Body of pancreas (tissue), 4 donors: ENCODE measurements at regions not wholly inside any gene's neighbourhood (a gene's known extent, or its start where the extent isn't known, plus 50 kb on each side); places are given as distances from the start of the nearest gene placed in this dataset.
"Not testable (repeated sequence)": the region's sequence is repeated elsewhere in the genome, so short reads cannot be mapped to it uniquely, and the experiment has no call there.

Experiments used
- ATAC-seq: fragments of 150-250 bp; one replicate; pipeline ENCODE4 v1.9.1; 2016
- DNase-seq, 4 donors: peaks; one replicate each; pipeline ENCODE4 v3.0.0-alpha.2; 2019
- H3K27ac ChIP-seq, 4 donors: fragments of 200-600 bp; sonication (generic); 1 replicate in 3 of 4; 2 replicates in 1 of 4; pipeline versions ENCODE4 v1.5.1 to v1.6.1; 2016 to 2019; ENCODE audit warnings: mild to moderate bottlenecking in 1 of 4, mixed read lengths in 1 of 4, moderate library complexity in 1 of 4
- H3K27me3 ChIP-seq, 2 donors: fragments of 200-600 bp; sonication (generic); one replicate each; pipeline ENCODE4 v1.6.0; 2016; ENCODE audit warnings: mild to moderate bottlenecking in 1 of 2
- H3K36me3 ChIP-seq, 2 donors: fragments of 200-600 bp; sonication (generic); replicated peaks in 1 of 2; 2 replicates each; pipeline ENCODE4 v1.5.1; 2016; ENCODE audit warnings: low read depth in 2 of 2; ENCODE audit not compliant: insufficient read depth in 1 of 2
- H3K4me1 ChIP-seq: fragments of 200-600 bp; sonication (generic); one replicate; pipeline ENCODE4 v1.6.0; 2016
- H3K4me3 ChIP-seq, 2 donors: fragments of 200-600 bp; sonication (generic); 1 replicate in 1 of 2; 2 replicates in 1 of 2; pipeline ENCODE4 v1.5.1; 2016 to 2019
- H3K9me3 ChIP-seq, 3 donors: fragments of 200-600 bp; sonication (generic); 1 replicate in 2 of 3; 2 replicates in 1 of 3; pipeline ENCODE4 v1.5.1; 2016
- POLR2A ChIP-seq, 3 donors: fragments of 450-650 bp; IDR thresholded peaks; one replicate each; pipeline ENCODE4 v1.6.1; 2016; ENCODE audit warnings: antibody characterized with exemption in 3 of 3, mild to moderate bottlenecking in 2 of 3
- WGBS, 2 donors: methylation state at CpG; one replicate each; pipeline ENCODE4 v1.1.5; 2017; 5-methylcytosine and 5-hydroxymethylcytosine counted together
- intact Hi-C: fragments of 100-400 bp; cut with DNase I; formaldehyde crosslinking; loops from one replicate; pipeline ENCODE4 v1.15.1; 2023
- TF ChIP-seq, protein P1 (sequence below), 7 experiments: fragments of 450-650 bp in 4 of 7; fragments of 200-600 bp in 3 of 7; sonication (generic) in 3 of 7; IDR thresholded peaks; one replicate each; pipeline ENCODE4 v1.5.1; 2016 to 2019; ENCODE audit warnings: antibody characterized with exemption in 7 of 7

DNA sequence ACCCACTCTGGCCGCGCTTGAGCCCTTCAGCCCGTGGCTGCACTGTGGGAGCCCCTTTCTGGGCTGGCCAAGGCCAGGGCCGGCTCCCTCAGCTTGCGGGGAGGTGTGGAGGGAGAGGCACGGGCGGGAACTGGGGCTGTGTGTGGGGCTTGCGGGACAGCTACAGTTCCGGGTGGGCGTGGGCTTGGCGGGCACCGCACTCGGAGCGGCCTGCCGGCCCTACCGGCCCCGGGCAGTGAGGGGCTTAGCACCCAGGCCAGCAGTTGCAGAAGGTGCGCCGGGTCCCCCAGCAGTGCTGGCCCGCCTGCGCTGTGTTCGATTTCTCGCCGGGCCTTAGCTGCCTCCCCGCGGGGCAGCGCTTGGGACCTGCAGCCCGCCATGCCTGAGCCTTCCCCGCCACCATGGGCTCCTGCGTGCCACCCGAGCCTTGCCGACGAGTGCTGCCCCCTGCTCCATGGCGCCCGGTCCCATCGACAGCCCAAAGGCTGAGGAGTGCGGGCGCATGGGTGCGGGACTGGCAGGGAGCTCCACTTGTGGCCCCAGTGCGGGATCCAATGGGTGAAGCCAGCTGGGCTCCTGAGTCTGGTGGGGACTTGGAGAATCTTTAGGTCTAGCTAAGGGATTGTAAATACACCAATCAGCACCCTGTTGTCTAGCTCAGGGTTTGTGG, 173.7 kb upstream of the FIGN start:
- DNase-seq (no peak), ATAC-seq (no peak)
- no peak overlapping the region for H3K4me3 ChIP-seq
- H3K36me3 ChIP-seq = no peaks in the 10 kb centered on the region
- H3K4me1 ChIP-seq = no peaks in the 10 kb centered on the region
- no peaks in the 10 kb centered on the region for H3K9me3 ChIP-seq
- H3K27ac ChIP-seq = no peak overlapping the region
- WGBS, 2 donors = 82 to 94% methylated on average over 18 to 31 of the region's 40 CpGs
- H3K27me3 ChIP-seq = no peaks in the 10 kb centered on the region
- intact Hi-C loops = no loop called here
- TF ChIP-seq, protein P1, sequence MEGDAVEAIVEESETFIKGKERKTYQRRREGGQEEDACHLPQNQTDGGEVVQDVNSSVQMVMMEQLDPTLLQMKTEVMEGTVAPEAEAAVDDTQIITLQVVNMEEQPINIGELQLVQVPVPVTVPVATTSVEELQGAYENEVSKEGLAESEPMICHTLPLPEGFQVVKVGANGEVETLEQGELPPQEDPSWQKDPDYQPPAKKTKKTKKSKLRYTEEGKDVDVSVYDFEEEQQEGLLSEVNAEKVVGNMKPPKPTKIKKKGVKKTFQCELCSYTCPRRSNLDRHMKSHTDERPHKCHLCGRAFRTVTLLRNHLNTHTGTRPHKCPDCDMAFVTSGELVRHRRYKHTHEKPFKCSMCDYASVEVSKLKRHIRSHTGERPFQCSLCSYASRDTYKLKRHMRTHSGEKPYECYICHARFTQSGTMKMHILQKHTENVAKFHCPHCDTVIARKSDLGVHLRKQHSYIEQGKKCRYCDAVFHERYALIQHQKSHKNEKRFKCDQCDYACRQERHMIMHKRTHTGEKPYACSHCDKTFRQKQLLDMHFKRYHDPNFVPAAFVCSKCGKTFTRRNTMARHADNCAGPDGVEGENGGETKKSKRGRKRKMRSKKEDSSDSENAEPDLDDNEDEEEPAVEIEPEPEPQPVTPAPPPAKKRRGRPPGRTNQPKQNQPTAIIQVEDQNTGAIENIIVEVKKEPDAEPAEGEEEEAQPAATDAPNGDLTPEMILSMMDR (IDR thresholded peaks at IDR 0.05) = no peak
- no peak for TF ChIP-seq POLR2A (IDR thresholded peaks at IDR 0.05)

DNA sequence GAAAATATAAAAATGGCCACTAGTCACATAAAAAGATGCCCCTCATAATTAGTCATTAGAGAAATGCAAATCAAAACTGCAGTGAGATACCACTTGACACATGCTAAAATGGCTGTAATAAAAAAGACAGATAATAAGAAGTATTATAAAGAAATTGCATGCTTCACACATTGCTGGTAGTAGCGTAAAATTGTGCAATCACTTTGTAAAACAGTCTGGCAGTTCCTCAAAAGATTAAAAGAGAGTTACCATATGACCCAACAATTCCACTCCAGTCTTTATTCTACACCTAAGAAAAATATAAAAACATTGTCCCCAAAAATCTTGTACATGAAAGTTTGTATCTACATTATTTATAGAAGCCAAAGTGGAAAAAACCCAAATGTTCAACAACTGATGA, 170.6 kb upstream of the FIGN start:
- TF ChIP-seq, protein P1 (IDR thresholded peaks at IDR 0.05) = no peak
- no peak for TF ChIP-seq POLR2A (IDR thresholded peaks at IDR 0.05)
- intact Hi-C loops = no loop called here
- 46 to 72% methylated on average over 1 of the region's 1 CpG for WGBS, 2 donors
- Histone ChIP-seq H3K4me1 (no peaks in the 10 kb centered on the region), H3K27me3 (no peaks in the 10 kb centered on the region), H3K27ac (no peak overlapping the region), H3K4me3 (no peak overlapping the region), H3K9me3 (no peaks in the 10 kb centered on the region), H3K36me3 (no peaks in the 10 kb centered on the region)
- ATAC-seq = no peak
- DNase-seq = no peak

DNA sequence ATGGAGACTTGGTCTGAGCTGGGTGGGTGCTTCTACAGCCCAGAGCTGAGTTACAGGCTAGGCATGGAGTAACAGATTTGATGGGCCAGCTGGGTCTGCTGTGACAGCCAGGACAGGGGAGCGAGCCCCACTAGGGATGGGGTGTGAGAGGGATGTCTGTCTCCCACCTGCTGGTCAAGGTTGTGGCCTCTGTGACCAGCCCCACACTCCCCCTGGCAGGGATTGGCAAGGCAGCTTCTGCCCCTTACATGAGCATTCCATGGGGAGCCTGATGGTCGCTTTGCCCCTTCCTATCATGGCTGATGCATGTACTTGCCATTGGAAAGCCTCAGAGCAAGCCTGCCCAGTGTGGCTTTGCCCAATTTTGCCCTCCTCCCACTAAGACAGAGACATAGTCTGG, 162.0 kb upstream of the FIGN start:
- WGBS, 2 donors = 63 to 86% methylated on average over 2 of the region's 2 CpGs

DNA sequence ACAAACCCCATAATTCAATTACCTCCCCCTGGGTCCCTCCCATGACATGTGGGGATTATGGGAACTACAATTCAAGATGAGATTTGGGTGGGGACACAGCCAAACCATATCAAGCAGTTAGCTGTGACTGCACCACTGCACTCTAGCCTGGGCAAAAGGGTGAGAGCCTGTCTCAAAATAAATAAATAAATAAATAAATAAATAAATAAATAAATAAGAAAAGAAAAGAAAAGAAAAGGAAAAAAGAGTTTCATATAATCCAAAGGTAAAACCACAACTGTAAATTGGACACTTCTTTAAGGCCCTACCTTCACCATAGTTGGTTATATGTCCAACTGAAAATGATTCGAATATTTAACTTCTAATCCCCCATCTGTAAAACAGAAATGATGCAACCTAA, 157.6 kb upstream of the FIGN start:
- ATAC-seq, H3K9me3 ChIP-seq, H3K27ac ChIP-seq, H3K36me3 ChIP-seq, H3K4me3 ChIP-seq, H3K27me3 ChIP-seq, intact Hi-C loops, H3K4me1 ChIP-seq, DNase-seq: not testable (repeated sequence)
- 0% methylated on average over 1 of the region's 1 CpG for WGBS, 2 donors

More for the DNA sequence above, 162.0 kb upstream of the FIGN start:
- intact Hi-C loops = no loop called here
- Histone ChIP-seq H3K4me1 (no peaks in the 10 kb centered on the region), H3K9me3 (no peaks in the 10 kb centered on the region), H3K27me3 (no peaks in the 10 kb centered on the region), H3K4me3 (no peak overlapping the region), H3K27ac (no peak overlapping the region), H3K36me3 (no peaks in the 10 kb centered on the region)
- no peak for ATAC-seq
- TF ChIP-seq, protein P1 (IDR thresholded peaks at IDR 0.05) = no peak
- no peak for TF ChIP-seq POLR2A (IDR thresholded peaks at IDR 0.05)
- DNase-seq = no peak

DNA sequence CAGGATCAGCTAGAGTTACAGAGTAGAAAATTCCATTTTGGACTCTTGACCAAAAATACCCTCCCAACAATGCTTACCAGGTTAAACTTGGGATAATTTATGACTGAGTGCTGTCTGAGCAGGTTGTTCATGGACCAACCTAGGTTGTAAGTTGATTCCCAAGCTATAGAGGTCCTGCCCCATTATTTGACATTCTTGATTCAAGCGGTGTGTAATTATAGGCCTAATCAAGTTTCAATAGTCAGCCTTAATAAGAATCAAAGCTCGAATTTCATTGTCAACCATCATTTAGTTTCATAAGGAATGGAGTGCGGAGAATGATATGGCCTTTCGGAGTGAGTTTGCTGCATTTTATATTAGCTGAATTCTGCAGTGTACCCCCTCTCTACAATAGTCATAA, 152.8 kb upstream of the FIGN start:
- Histone ChIP-seq H3K27ac (no peak overlapping the region), H3K36me3 (no peaks in the 10 kb centered on the region), H3K4me3 (no peak overlapping the region), H3K4me1 (no peaks in the 10 kb centered on the region), H3K27me3 (no peaks in the 10 kb centered on the region), H3K9me3 (no peaks in the 10 kb centered on the region)
- no peak for DNase-seq
- ATAC-seq = no peak
- TF ChIP-seq, protein P1 (IDR thresholded peaks at IDR 0.05) = no peak
- TF ChIP-seq POLR2A (IDR thresholded peaks at IDR 0.05) = no peak
- WGBS, 2 donors = 79 to 80% methylated on average over 4 of the region's 4 CpGs
- intact Hi-C loops = no loop called here
